Activated T-cell treated with anti-CD3 and anti-CD28 coated beads, Interleukin-2, amount 50 U/mL, for 24 hours (primary cell): ENCODE measurements at regions not wholly inside any gene's neighbourhood (a gene's known extent, or its start where the extent isn't known, plus 50 kb on each side); places are given as distances from the start of the nearest gene placed in this dataset.

ENCODE experiments used
- DNase-seq: peaks from one replicate; pipeline ENCODE4 v3.0.0-alpha.2; 2020
- H3K27ac Mint-ChIP-seq: 2 replicates; pipeline ENCODE4 v1.8.0; 2020; ENCODE audit warnings: mild to moderate bottlenecking, mixed read lengths
- H3K27me3 Mint-ChIP-seq: 2 replicates; pipeline ENCODE4 v1.8.0; 2020; ENCODE audit warnings: mixed read lengths
- H3K36me3 Mint-ChIP-seq: 2 replicates; pipeline ENCODE4 v1.8.0; 2020; ENCODE audit warnings: low read depth, mixed read lengths
- H3K4me1 Mint-ChIP-seq: 2 replicates; pipeline ENCODE4 v1.8.0; 2020; ENCODE audit warnings: low read depth, mixed read lengths
- H3K4me3 Mint-ChIP-seq: 2 replicates; pipeline ENCODE4 v1.8.0; 2020; ENCODE audit warnings: mild to moderate bottlenecking, moderate library complexity, mixed read lengths
- H3K9me3 Mint-ChIP-seq: 2 replicates; pipeline ENCODE4 v1.8.0; 2020; ENCODE audit warnings: mixed read lengths

GRCh38 chr1:68551459-68551858 is 54.6 kb upstream of the DEPDC1 start:
- Mint-ChIP-seq H3K4me3 (no peak overlapping the region), H3K27ac (no peak overlapping the region), H3K36me3 (no peaks in the 10 kb centered on the region), H3K4me1 (no peaks in the 10 kb centered on the region), H3K9me3 (peaks cover 28% of the 10 kb centered on the region), H3K27me3 (no peaks in the 10 kb centered on the region)
- DNase-seq: no peak

- H3K4me1 Mint-ChIP-seq: no peaks in the 10 kb centered on the region
- H3K9me3 Mint-ChIP-seq: peaks cover 10% of the 10 kb centered on the region
- no peak overlapping the region for H3K4me3 Mint-ChIP-seq
- H3K36me3 Mint-ChIP-seq: no peaks in the 10 kb centered on the region
- H3K27me3 Mint-ChIP-seq: no peaks in the 10 kb centered on the region
- no peak overlapping the region for H3K27ac Mint-ChIP-seq
- no peak for DNase-seq
Observed at GRCh38 chr1:68558321-68559026, 61.6 kb upstream of the DEPDC1 start.

DNA sequence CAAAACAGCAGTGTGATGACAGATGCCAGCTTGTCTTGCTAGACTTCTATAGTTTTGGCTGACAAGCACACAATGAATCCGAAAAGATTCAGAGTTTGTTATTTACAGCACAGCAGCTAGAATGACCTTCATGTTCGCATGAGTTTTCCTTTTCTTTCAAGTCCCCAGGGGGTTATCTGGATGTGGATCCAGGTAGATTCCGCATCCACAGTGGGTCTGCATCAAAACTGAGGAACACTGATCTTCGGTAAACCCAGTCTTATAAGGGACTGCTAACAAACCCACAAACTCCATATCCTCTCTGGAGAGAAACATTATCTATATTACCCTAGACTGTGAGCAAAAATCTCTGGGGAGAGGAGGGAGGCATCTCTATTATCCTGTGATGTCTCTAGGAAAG is 69.0 kb upstream of the DEPDC1 start:
- Mint-ChIP-seq H3K9me3 (peaks cover 6% of the 10 kb centered on the region), H3K27me3 (no peaks in the 10 kb centered on the region), H3K4me1 (no peaks in the 10 kb centered on the region), H3K36me3 (no peaks in the 10 kb centered on the region), H3K27ac (no peak overlapping the region), H3K4me3 (no peak overlapping the region)
- no peak for DNase-seq

GRCh38 chr1:68570871-68571270 is 74.0 kb upstream of the DEPDC1 start:
- Mint-ChIP-seq H3K36me3 (no peaks in the 10 kb centered on the region), H3K4me3 (no peak overlapping the region)

GRCh38 chr1:68571454-68572235 is 74.8 kb upstream of the DEPDC1 start:
- H3K36me3 Mint-ChIP-seq: no peaks in the 10 kb centered on the region
- H3K9me3 Mint-ChIP-seq: no peaks in the 10 kb centered on the region
- DNase-seq: no peak
- H3K27me3 Mint-ChIP-seq: no peaks in the 10 kb centered on the region
- H3K4me3 Mint-ChIP-seq: no peak overlapping the region
- no peak overlapping the region for H3K27ac Mint-ChIP-seq
- H3K4me1 Mint-ChIP-seq: no peaks in the 10 kb centered on the region

More at GRCh38 chr1:68570871-68571270, 74.0 kb upstream of the DEPDC1 start:
- Mint-ChIP-seq H3K27ac (no peak overlapping the region), H3K27me3 (no peaks in the 10 kb centered on the region), H3K9me3 (no peaks in the 10 kb centered on the region), H3K4me1 (no peaks in the 10 kb centered on the region)
- DNase-seq: no peak

DNA sequence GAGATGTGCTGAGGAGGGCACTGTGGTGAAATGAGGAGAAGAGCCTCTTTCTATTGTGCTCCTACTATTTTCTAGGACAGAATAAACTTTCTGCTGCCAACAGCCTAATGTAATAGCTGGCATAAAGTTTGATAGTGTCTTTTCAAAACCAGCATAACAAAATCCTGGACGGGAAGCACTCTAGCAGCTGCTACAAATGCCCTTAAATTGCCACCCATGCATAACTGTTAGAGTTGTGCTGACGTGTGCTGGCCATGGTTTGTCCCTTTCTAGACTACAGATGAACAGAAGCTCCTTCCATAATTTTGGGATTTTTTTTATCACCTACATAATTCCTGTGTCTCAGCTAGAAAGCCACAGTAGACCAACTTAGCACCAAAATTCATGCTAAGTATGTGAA is 88.5 kb upstream of the DEPDC1 start:
- H3K4me3 Mint-ChIP-seq: no peak overlapping the region
- DNase-seq: no peak
- no peaks in the 10 kb centered on the region for H3K27me3 Mint-ChIP-seq
- H3K36me3 Mint-ChIP-seq: no peaks in the 10 kb centered on the region
- peaks cover 16% of the 10 kb centered on the region for H3K9me3 Mint-ChIP-seq
- H3K4me1 Mint-ChIP-seq: no peaks in the 10 kb centered on the region
- H3K27ac Mint-ChIP-seq: no peak overlapping the region

DNA sequence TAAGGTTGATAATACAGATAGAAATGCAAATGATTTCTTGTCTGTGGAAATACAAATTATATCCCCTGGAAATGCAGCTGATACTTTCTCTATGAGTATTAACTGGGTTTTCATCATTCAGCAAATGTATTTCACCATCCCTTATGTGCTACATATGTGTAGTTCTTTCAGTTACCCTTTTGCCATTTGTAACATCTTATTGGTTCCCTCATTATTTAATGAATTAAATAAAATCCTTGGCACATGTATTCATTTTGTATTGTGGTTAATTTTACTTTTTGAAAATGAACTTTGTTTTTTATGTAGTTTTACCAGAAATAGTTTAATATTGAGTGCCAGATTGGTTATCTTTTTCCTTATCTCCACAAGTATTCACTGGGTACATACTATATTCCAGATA is 89.9 kb upstream of the DEPDC1 start:
- no peak for DNase-seq
- H3K27me3 Mint-ChIP-seq: no peaks in the 10 kb centered on the region
- H3K4me1 Mint-ChIP-seq: no peaks in the 10 kb centered on the region
- no peak overlapping the region for H3K27ac Mint-ChIP-seq
- peaks cover 16% of the 10 kb centered on the region for H3K9me3 Mint-ChIP-seq
- H3K4me3 Mint-ChIP-seq: no peak overlapping the region
- no peaks in the 10 kb centered on the region for H3K36me3 Mint-ChIP-seq

DNA sequence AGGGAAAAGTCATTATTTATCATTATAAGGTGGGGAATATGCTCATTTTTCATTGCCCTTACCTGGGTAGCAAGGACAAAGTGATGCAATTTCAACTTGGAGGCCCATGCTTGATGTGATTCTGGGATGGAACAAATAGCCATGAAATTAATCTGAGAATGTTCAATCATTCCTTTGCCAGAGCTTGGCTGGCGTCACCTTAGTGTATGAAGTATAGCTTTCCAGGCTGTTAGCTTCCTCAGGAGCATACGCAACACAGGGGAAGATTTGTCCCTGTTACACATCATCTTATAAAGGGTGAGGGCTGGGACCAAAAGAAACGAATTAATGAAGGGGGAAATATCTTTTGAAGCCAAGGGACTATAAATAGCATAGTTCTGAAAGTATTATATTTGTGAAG is 91.4 kb upstream of the DEPDC1 start:
- H3K27me3 Mint-ChIP-seq: no peaks in the 10 kb centered on the region
- H3K4me3 Mint-ChIP-seq: no peak overlapping the region
- H3K9me3 Mint-ChIP-seq: peaks cover 10% of the 10 kb centered on the region
- no peaks in the 10 kb centered on the region for H3K4me1 Mint-ChIP-seq
- H3K36me3 Mint-ChIP-seq: no peaks in the 10 kb centered on the region
- DNase-seq: no peak
- no peak overlapping the region for H3K27ac Mint-ChIP-seq

DNA sequence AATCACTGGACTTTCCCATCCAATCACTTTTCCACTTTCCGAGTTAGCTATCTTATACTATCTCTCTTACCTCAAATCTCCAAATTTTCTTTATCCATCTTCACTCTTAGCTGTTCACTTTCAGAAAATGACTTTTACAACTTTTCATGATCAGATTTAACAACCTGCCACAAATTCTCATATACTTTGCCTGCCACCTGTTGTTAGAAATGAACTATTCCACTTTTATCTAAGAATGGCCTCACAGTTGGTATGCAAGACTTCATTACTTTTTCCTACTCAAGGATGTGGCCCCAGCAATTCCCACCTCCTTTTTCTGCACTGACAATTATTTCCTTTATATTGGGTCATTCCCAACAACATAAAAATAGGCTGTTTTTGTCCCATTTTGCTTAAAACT is 93.6 kb upstream of the DEPDC1 start:
- Mint-ChIP-seq H3K27me3 (no peaks in the 10 kb centered on the region), H3K4me1 (no peaks in the 10 kb centered on the region), H3K27ac (no peak overlapping the region), H3K36me3 (no peaks in the 10 kb centered on the region), H3K9me3 (peaks cover 5% of the 10 kb centered on the region), H3K4me3 (no peak overlapping the region)
- DNase-seq: no peak

DNA sequence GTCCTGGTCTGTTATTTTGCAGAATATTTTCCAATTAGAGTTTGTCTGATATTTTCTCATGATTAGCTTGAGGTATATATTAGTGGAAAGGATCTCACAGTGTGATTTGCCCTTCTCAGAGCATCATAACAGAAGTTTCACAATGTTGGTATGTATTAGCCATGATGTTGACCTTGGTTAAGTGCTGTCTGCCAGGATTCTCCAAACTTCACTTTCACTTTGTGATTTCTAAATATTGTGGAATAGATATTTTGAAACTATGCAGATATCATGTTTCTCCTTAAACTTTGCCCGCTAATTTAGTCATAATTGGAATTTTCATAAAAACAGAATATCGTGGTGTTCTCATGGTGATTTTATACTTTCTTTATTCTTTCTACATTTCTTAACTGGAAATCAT is 98.0 kb upstream of the DEPDC1 start:
- peaks cover 6% of the 10 kb centered on the region for H3K9me3 Mint-ChIP-seq
- no peak for DNase-seq
- H3K36me3 Mint-ChIP-seq: no peaks in the 10 kb centered on the region
- H3K4me1 Mint-ChIP-seq: no peaks in the 10 kb centered on the region
- no peak overlapping the region for H3K4me3 Mint-ChIP-seq
- H3K27ac Mint-ChIP-seq: no peak overlapping the region
- no peaks in the 10 kb centered on the region for H3K27me3 Mint-ChIP-seq

GRCh38 chr1:68600049-68600661 is 103.3 kb upstream of the DEPDC1 start:
- no peak for DNase-seq
- Mint-ChIP-seq H3K9me3 (peaks cover 7% of the 10 kb centered on the region), H3K27ac (no peak overlapping the region), H3K4me3 (no peak overlapping the region), H3K27me3 (no peaks in the 10 kb centered on the region), H3K4me1 (no peaks in the 10 kb centered on the region), H3K36me3 (no peaks in the 10 kb centered on the region)

DNA sequence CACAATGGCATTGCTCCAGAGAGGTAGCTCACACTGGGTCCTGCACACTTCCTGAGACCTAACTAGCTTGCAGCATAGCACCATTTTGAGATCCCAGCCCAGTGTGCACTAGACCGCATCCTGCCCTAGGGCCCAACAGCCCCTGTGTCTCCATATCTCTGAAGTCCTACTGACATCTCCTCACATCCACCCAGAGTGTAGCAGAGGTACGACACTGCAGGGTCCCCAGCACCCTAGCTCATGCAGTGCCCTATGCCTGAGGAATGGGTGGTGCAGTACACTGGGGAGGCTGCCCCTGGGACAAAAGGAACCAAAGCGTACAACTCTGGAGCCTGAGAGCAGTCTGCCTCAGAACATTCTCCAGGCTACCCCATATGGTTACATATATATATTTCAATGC is 111.4 kb upstream of the DEPDC1 start:
- Mint-ChIP-seq H3K9me3 (peaks cover 12% of the 10 kb centered on the region), H3K4me1 (no peaks in the 10 kb centered on the region), H3K36me3 (no peaks in the 10 kb centered on the region), H3K4me3 (no peak overlapping the region), H3K27ac (no peak overlapping the region), H3K27me3 (no peaks in the 10 kb centered on the region)
- DNase-seq: no peak

DNA sequence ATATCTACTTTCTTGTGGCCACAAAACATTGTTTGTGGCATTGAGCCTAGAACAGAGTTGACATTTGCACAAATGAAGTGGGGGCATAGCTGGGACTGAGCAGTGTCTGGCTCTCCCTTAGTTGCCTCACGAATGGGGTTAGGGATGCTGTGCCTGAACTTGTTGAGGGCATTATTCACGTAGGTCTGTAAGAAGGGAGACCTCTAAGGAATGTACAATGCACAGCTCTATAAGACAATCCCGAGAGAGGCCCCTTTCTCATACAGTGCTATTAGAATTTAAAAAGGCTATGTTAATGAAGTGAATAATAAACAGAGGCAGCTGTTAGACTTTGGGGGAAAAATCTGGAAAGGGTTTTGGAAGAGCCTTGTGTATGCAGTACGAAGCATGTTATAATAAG is 118.4 kb upstream of the DEPDC1 start:
- no peak for DNase-seq
- H3K27me3 Mint-ChIP-seq: no peaks in the 10 kb centered on the region
- no peak overlapping the region for H3K4me3 Mint-ChIP-seq
- H3K4me1 Mint-ChIP-seq: no peaks in the 10 kb centered on the region
- no peak overlapping the region for H3K27ac Mint-ChIP-seq
- no peaks in the 10 kb centered on the region for H3K36me3 Mint-ChIP-seq
- H3K9me3 Mint-ChIP-seq: peaks cover 19% of the 10 kb centered on the region

- no peak for DNase-seq
- Mint-ChIP-seq H3K27ac (no peak overlapping the region), H3K27me3 (no peaks in the 10 kb centered on the region), H3K9me3 (peaks cover 19% of the 10 kb centered on the region), H3K4me3 (no peak overlapping the region), H3K36me3 (no peaks in the 10 kb centered on the region), H3K4me1 (no peaks in the 10 kb centered on the region)
Observed at GRCh38 chr1:68617942-68618341, 121.1 kb upstream of the DEPDC1 start.

DNA sequence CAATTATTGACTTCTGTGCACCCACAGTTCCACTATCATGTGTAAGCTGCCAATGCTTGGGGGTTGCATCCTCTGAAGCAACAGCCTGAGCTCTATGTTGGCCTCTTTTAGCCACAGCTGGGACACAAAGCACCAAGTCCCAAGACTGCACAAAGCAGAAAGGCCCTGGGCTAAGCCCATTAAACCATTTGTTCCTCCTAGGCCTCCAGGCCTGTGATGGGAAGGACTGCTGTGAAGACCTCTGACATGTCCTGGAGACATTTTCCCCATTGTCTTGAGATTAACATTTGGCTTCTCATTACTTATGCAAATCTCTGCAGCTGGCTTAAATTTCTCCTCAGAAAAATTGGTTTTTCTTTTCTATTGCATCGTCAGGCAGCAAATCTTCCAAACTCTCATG is 123.7 kb upstream of the DEPDC1 start:
- Mint-ChIP-seq H3K27ac (no peak overlapping the region), H3K36me3 (no peaks in the 10 kb centered on the region)

More for the DNA sequence above, 123.7 kb upstream of the DEPDC1 start:
- Mint-ChIP-seq H3K4me1 (no peaks in the 10 kb centered on the region), H3K27me3 (no peaks in the 10 kb centered on the region), H3K4me3 (no peak overlapping the region), H3K9me3 (peaks cover 24% of the 10 kb centered on the region)
- DNase-seq: no peak
